Stimulated activated CD4-positive, alpha-beta T cell treated with anti-CD3 and anti-CD28 coated beads, Interleukin-1b, Interleukin-23, amount 100 ng/mL, for 24 hours (primary cell): ENCODE measurements at regions not wholly inside any gene's neighbourhood (a gene's known extent, or its start where the extent isn't known, plus 50 kb on each side); places are given as distances from the start of the nearest gene placed in this dataset.
"Not testable (repeated sequence)": the region's sequence is repeated elsewhere in the genome, so short reads cannot be mapped to it uniquely, and the experiment has no call there.

Source experiments
- DNase-seq, 4 experiments: peaks; one replicate each; pipeline ENCODE4 v3.0.0-alpha.2; 2020; ENCODE audit warnings: low read depth in 4 of 4, low spot score in 1 of 4

- no peak for DNase-seq
Measured at GRCh38 chr5:156170351-156170961, 156.5 kb upstream of the SGCD start.

GRCh38 chr5:156174225-156174624 is 152.7 kb upstream of the SGCD start:
- no peak for DNase-seq

DNA sequence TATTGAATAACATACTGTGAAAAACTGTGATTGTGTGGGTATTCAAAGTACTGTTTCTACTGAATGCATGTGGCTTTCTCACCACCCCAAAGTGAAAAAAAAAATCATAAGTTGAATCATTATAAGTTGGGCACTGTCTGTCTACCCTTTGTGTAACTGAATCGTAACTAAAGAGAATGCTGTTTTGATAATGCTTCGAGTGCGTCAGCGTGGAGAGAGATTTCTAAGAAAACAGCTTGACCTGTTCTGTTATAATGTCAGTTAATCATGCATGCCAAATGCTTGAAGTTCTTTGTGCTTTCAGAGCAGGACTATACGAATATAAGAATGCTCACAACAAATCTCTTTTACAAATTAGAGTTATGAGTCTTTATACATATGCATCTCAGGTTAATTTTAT is 148.8 kb upstream of the SGCD start:
- DNase-seq: no peak

GRCh38 chr5:156181656-156182055 is 145.3 kb upstream of the SGCD start:
- DNase-seq: no peak

DNA sequence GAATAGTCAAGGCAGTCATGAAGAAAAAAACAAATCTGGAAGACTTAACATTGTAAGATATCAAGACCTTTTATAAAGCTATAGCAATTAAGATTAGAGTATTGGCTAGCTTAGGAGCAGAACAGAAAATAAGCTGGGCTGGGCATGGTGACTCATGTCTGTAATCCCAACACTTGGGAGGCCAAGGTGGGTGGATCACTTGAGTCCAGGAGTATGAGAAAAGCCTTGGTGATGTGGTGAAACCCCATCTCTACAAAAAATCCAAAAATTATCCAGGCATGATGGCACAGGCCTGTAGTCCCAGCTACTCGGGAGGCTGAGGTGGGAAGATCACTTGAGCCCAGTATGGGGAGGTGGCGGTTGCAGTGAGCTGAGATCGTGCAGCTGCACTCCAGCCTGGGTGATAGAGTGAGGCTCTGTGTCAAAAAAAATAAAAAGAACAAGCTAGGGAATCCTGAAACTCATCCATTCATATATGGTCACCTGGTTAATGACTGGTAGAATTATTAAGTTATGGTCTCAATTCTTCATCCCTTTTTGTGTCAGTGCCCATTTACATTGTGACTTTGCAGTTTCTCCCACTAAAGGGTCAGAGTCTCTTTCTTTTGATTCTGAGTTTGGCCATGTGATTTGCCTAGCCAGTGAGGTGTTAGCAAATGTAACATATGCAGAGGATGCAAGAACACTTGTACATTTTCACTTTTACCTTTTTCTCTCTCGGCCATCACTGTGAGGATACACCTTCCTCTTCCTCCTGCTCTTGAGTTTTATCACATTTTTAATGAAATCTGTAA is 144.6 kb upstream of the SGCD start:
- DNase-seq: no peak

DNA sequence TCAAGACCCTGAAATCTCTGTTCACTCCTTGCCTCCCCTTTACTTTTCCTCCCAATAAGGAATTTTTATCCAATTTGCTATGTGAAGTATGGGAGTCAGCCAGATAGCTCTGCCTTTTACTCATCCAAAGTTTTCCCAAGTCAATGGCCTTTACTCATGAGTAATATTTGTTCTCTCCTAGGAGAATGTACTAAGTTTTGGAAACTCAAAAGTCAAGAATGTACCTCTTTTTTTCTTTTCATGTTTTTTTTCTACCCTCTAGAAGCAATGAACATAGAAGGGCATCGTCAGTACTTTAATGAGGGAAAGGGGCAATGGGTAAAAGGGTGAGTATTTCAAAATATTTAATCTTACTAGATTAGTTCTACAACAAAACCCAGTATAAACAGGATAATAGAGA is 140.2 kb upstream of the SGCD start:
- no peak for DNase-seq

- no peak for DNase-seq
Measured at GRCh38 chr5:156188016-156188415, 138.9 kb upstream of the SGCD start.

GRCh38 chr5:156189628-156190027 is 137.3 kb upstream of the SGCD start:
- no peak for DNase-seq

DNA sequence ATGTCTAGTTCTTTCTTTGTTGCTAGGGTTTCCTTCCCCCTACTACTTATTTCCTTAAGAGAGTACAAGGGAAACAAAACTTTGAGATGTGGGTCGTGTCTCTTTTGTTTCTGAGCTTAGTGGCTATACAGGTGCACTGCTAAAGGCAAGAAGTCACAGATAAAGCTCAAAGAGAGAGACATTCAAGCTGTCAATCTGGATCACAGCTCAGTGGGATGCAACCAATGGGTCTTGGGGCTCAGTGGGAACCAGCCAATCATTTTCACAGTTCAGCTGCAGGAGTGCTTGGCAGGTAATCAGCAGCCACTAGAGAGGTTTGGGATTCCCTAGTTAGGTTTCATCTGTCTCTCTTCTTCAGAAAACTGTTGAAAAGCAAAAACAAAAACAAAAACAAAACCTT is 135.4 kb upstream of the SGCD start:
- DNase-seq: no peak

DNA sequence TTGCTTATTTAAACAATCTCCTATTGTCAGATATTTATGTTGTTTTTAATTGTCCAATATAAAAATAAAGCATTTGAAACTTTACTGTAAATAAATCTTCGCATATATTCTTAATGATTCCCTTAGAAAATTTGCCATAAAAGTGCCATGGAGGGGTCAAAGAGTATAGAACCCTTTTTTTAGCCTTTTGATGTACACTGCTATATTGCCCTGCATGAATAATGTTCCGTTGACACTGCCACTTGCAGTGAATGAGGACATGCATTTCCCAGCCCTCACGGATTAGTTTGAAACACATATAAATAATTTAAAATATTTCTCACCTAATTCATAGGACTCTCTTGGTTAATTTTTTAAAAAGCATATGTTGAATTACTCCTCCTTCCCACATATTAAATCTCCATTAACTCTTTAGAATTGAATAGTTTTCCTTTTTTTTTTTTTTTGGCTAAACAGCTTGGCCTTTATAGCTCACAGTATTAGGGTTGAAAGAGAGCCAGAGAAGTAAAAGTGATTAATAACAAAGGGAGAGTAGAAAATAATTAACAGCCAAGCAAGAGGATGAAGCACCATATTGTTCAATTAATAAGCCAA is 129.8 kb upstream of the SGCD start:
- DNase-seq: no peak

GRCh38 chr5:156199045-156199444 is 127.9 kb upstream of the SGCD start:
- no peak for DNase-seq

GRCh38 chr5:156200938-156201787 is 125.8 kb upstream of the SGCD start:
- no peak for DNase-seq

- no peak for DNase-seq
Measured at GRCh38 chr5:156201788-156202403, 125.1 kb upstream of the SGCD start.

DNA sequence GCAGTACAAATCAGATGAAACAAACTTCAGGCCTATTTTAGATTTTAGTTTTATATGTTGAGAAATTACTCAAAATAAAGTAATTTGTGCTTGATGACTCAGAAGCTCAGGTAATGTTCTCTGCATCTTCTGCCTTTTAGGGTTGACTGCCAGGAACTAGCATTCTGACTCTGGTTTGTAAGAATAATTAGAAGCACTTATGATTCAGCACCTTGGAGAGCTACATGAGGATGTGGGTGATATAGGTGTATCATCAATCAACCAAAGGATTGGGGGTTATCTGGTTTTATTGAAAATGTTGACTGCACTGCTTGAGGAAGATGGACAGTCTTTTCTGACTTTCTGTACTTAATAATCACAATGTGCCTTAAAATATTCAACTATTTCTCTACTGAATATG is 118.7 kb upstream of the SGCD start:
- DNase-seq: no peak

GRCh38 chr5:156218367-156219158 is 108.4 kb upstream of the SGCD start:
- no peak for DNase-seq

- no peak for DNase-seq
Measured at GRCh38 chr5:156219483-156220005, 107.4 kb upstream of the SGCD start.

DNA sequence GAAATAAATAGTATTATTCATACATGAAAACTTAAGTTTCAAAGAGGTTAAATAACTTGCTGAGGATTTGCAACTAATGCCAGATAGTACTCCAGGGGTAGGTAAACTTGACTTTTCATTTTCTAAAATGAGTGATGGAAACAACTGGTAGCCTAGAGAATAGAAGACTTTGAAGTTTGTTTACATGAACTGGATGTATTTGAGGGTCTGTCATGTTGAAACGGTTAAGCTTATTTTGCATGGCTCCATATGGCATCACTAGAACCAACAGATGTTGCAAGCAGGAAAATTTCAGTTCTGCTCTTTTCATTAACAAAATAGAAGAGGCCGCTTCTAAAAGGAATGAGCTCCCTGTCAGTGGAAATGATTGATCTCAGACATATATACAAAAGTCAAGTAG is 105.1 kb upstream of the SGCD start:
- DNase-seq: no peak

DNA sequence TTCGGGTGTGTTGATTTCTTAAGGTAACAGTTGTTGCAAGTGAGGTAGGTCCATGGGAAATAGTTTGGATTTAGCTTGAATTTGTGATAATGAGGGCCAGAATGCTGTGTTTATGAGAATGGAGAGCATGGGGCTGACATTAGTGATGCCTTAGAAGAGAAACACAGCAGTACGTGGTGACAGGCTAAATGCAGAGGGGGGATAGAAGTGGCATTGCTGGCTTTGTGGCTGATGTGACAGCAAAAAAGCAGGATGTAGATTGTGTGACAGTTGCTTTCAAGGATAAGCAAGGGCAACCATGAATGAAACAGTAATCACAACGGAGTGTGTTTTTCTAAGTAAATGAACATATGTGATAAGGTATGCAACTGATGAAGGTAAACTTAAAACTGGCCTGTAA is 103.4 kb upstream of the SGCD start:
- no peak for DNase-seq

DNA sequence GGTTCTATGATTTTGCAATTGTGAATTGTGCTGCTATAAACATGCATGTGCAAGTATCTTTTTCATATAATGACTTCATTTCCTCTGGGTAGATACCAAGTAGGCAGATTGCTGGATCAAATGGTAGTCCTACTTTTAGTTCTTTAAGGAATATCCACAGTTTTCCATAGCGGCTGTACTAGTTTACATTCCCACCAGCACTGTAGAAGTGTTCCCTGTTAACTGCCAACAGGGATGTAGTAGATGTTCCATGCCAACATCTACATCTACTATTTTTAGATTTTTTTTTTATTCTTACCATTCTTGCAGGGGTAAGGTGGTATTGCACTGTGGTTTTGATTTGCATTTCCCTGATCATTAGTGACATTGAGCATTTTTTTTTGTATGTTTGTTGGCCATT is 100.5 kb upstream of the SGCD start:
- DNase-seq: not testable (repeated sequence)

DNA sequence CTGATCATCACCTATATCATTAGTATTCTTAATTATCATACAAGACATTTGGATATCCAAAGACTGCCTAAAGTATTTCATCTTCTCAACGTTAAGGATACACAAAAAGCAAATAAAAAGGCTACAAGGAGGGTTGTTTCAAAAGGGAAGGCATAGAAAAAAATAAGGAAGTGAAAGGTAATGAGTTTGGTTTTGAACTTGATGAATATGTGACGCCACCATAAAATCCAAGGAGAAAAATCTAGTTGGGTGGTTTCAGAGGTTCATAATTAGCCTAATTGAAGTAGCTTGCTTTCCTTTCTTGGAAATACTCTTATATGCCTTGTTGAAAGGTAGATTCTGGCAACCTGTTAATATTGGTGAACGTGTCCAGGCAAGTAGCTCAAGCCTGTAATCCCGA is 96.1 kb upstream of the SGCD start:
- DNase-seq: no peak
